GM18868 (cell line): ENCODE measurements at regions not wholly inside any gene's neighbourhood (a gene's known extent, or its start where the extent isn't known, plus 50 kb on each side); places are given as distances from the start of the nearest gene placed in this dataset.

Experiments used
- ATAC-seq: cut with Tn5 transposase; IDR thresholded peaks from one replicate; pipeline ENCODE4 v1.9.1; 2021; ENCODE audit warnings: mild to moderate bottlenecking, moderate library complexity; ENCODE audit not compliant: unreplicated experiment

DNA sequence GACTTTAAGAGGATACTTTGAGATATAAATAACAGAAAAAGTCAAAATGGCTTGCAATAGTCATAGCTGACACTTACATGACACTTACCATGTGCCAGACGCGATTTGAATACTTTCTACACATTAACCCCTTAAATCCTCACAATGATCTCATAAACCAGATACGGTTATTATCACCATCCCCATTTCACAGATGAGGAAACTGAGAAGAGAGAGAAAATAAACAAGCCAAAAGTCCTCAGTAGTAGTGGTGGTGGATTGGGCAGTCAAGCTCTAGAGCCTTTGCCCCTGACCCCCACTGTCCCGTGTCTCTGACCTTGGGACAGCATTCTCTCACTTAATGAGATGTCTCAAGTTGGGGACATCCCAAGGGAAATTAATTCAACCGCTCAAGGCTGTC is 105.2 kb upstream of the TAF1B start:
- ATAC-seq: no peak

- ATAC-seq: peak; percentile 50
These were observed 104.5 kb upstream of the TAF1B start for GRCh38 chr2:9738535-9739496.

DNA sequence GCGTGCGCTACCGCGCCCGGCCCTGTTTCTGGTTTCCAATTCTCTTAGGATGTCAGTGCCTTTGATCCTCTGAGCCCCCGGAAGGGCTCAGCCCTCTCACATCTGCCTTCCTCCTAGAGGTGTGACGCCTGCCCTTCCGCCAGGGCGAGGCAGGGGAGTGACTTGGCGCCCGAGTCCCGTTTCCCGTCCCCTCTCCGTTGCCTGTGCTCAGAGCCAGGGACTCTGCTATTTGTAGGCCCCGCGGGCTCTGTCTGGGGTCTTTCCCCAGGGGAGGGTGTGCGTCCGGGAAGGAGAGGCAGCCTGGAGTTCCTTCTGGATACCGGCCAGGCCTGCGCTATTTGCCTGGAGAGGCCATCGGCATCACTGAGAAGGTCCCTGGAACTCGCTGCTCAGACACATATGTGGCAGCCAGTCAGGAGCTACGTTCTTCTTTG is 103.7 kb upstream of the TAF1B start:
- ATAC-seq: no peak

DNA sequence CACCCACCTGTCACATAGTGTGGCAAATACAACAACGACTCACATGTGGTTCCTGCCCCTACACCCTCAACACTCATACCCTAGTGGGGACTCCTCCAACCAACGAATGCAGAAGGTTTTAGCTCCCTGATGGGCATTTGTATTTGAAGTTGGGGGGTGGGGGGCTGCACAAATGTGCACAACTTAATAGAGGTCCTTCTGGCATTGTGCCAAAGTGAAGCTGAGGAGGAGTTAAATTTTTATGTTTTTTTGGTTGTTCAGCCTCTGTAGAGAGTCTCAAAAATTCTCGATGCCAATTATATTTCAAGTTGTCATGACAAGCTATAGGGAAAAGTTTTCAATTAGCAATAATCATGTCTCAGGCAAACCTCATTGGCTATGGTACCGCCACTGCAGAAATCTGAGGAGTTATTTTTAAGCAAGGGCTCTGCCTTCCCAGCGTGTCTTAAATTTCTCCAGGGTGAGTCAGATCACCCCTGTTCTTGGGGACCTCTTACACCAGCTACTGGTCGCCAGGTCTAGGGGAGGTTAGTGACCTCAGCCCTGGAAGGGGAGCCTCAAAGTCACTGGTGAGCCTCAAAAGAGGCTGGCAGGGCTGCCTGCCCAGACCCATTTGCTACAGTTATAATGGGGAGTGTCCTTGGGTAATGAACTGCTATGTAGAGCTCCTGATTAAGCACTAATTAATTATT is 102.7 kb upstream of the TAF1B start:
- no peak for ATAC-seq

- no peak for ATAC-seq
These were observed 102.2 kb upstream of the TAF1B start for GRCh38 chr2:9741110-9741509.

GRCh38 chr2:9742601-9743000 is 100.7 kb upstream of the TAF1B start:
- ATAC-seq: no peak

GRCh38 chr2:9744256-9745004 is 98.8 kb upstream of the TAF1B start:
- ATAC-seq: no peak

DNA sequence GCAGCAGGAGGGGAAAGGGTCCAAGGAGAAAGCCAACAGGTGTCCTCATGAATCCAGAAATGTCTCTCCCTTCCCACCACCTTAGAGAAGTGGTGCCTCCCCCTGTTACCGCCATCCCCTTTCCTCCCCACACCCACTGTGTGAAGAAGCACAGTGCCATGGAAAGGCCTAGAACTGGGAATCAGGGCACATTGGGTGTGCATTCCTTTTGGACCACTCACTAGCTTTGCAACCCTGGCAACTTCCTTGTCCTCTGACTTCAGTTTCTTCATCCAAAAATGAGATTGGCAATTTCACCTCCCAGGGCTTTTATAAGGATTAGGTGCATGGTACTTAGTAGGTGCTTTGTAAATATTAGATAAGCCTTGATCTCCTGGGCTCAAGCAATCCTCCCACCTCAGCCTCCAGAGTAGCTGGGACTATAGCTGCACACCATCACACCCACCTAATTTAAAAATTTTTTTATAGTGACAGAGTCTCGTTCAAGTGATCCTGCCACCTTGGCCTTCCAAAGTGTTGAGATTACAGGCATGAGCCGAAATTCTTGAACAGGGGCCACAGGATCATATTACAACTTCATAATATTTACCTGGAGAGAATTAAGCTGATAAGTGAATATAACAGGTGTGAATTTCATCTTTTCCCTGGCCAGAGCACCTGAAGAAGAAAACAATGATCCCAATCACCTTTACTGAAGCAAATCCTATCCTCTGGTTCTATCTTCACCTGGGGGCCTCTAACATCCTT is 97.9 kb upstream of the TAF1B start:
- no peak for ATAC-seq

GRCh38 chr2:9747396-9747795 is 95.9 kb upstream of the TAF1B start:
- no peak for ATAC-seq

DNA sequence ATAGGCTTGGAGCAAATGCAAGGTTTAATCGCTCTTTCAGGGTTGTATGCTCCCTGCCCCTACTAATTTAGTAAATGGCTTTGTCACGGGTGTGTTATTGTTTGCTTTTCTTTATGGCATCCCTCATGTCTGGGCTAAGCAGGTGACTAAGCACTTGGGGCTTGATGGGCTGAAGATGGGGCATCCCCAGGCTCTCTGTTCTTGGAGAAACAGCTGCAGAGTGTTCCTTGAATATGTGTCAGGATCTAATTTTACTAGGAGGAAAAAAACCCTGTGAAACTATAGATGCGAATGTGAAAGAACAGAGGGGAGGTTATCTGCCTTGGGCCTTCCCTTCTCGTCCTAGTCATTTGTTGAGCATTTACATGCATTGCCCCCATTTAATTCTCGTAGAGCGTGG is 94.7 kb upstream of the TAF1B start:
- ATAC-seq: peak; percentile 41

- no peak for ATAC-seq
These were observed 93.6 kb upstream of the TAF1B start for GRCh38 chr2:9749546-9750223.

DNA sequence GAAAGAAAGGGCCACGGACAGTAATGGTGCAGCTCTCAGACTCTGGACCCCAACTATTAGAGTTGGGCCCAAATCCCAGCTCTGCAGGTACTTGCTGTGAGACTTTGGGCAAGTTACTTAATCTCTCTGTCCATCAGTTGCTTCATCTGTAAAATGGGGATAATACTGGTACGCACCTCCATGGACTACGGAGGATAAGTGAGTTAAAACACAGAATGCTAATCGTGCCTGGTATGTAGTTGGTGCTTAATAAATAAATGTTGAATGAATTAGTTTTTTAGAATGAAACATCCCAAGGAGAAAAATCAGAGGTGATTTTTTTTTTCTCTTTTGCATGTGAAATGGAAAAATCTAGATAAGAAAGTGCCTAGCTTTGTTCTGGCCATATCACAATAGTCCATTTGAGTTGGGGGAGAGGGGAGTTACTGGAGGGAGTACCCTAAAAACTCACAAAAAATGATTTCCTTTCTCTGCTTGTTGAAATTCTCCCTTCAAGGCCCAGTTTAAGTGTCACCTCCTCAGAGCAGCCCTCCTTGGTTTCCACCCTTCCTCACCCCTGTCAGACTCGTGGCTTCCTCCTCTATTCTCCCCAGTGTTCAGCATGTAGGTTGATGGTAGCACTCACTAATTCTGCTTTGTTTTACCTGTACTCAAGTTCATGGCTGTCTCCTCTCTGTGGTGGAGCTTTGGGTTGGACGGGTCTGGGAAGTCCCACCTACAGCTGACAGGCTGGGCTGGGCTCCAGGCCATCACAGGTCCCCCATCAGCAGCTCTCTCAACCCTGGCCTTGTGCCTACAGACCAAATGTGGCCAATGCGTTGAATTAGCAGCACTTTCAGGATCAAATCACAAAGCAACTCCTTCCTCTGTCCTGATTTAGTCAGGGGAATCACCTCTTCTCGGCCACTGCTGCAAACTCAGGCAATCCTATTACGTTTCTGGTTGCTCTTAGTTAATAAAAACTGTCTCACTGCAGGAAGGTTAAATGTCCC is 92.8 kb upstream of the TAF1B start:
- no peak for ATAC-seq

DNA sequence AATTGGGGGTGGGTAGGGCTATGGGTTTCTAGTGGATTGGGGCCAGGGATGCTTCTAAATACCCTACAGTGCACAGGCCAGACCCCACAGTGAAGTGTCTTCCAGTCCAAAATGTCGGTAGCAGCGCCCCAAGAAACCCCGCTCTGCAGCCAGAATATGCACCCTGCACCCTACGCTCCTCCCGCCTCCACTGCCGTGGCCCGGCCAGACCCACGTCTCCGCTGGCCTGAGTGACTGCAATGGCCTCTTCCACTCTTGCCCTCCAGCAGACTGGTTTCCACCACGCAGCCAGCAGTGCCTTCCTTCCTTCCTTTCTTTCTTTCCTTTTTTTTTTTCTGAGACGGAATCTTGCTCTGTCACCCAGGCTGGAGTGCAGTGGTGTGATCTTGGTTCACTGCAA is 91.4 kb upstream of the TAF1B start:
- ATAC-seq: no peak

- no peak for ATAC-seq
These were observed 90.6 kb upstream of the TAF1B start for GRCh38 chr2:9752441-9753275.

DNA sequence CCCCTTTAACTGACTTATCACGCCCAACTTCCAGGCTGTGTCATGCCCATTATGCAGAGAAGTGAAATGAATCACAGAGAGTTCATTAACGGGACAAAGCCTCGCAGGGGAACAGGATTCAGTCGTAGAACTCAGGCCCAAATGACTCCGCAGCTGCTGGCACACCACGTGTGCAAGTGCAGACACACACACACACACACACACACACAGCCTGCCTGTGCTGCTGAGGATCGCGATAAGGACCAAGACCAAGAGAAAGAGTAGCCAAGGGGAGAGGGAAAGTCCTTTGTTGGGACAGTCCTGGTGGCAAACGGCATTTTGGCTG is 90.0 kb upstream of the TAF1B start:
- peak; percentile 72 for ATAC-seq

GRCh38 chr2:9753665-9754531 is 89.4 kb upstream of the TAF1B start:
- no peak for ATAC-seq

GRCh38 chr2:9754532-9754887 is 88.8 kb upstream of the TAF1B start:
- no peak for ATAC-seq
